Left cardiac atrium (tissue), 4 donors: ENCODE measurements at regions not wholly inside any gene's neighbourhood (a gene's known extent, or its start where the extent isn't known, plus 50 kb on each side); places are given as distances from the start of the nearest gene placed in this dataset.

Experiments
- ATAC-seq, 2 donors: fragments of 200-7000 bp; cut with Tn5 transposase; one replicate each; pipeline ENCODE4 v1.9.1; 2020; ENCODE audit warnings: mild to moderate bottlenecking in 2 of 2, moderate library complexity in 2 of 2
- DNase-seq: peaks from one replicate; pipeline ENCODE4 v3.0.0-alpha.2; 2020
- intact Hi-C, 2 donors: fragments of 100-400 bp; cut with DNase I; formaldehyde crosslinking; loops; one replicate each; pipeline versions ENCODE4 v1.14.1 to v1.15.1; 2022 to 2023
- donor health status: DM: no; HTN: yes; CAD: no.
- donor health status: DM: no; HTN: yes; CAD: no; lungs with severe emphysema.
- donor health status: DM: yes; HTN: yes; CAD: no.
- donor health status: Dilated cardiomyopathy.

DNA sequence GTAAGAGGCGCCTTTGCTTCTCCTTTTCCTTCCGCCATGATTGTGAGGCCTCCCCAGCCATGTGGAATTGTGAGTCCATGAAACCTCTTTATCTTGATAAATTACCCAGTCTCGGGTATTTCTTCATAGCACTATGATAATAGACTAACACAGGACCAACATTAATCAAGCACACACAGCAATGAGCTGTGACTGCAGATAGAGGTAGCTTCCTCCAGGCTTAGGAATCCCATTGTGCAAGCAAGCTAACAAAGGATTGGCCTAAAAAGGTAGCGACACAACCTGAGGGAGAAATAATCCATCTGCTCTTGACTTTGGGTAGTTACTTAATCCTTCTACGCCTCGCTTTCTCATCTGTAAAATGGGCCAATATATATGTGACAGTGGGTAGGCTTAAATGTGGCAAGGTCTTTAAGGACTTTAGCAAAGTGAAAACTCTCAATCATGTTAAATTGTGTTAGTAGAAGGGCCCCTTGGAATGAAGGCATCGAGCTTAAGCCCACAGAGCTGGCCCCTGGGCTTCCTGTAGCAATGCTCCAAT lies 393.6 kb downstream of the SOX9 start:
- intact Hi-C loops = no loop called here
- no peak for DNase-seq
- ATAC-seq = no peak

- intact Hi-C loops = no loop called here
- peak; percentile 69 for DNase-seq
- peak; percentile 59 to 83 for ATAC-seq
Observed at GRCh38 chr17:72514891-72515290, 394.1 kb downstream of the SOX9 start.

DNA sequence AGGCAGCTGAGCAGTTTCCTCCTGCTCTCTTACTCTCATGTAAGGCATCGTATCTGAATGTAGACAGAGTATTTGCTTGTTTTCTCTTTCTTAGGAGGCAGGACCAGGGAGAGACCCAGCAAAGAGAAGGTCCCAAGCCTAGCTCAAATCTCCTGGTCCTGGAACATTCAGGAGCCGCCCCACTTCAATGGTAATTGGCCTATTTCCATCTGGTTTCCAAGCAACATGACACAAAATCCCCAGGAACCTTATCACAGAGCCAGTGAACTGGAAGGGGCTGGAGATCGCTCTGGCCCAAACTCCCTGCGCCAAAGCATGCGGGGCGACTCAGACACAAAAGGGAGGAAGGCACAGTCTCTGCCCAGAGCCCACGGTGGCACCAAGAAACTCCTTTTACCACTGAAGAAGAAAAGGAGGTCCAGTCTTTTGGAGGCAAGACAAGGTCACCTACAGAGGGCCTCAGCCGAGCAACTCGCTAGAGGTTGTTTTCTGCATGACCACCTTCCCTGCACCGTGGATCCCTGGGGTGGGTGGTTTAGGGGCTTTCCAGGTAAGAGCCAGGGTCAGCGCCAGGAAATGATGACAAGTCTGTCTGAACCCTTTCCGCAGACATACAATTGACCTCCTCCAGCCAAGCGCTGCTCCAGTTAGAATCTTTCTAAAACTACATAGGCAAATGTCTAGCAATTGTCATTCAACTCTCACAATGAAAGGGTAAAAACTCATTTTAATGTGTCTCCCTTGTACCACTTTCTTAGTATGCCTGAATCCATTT lies 394.7 kb downstream of the SOX9 start:
- ATAC-seq (peak; percentile 61 to 65), DNase-seq (peak; percentile 28)
- intact Hi-C loops = no loop called here

DNA sequence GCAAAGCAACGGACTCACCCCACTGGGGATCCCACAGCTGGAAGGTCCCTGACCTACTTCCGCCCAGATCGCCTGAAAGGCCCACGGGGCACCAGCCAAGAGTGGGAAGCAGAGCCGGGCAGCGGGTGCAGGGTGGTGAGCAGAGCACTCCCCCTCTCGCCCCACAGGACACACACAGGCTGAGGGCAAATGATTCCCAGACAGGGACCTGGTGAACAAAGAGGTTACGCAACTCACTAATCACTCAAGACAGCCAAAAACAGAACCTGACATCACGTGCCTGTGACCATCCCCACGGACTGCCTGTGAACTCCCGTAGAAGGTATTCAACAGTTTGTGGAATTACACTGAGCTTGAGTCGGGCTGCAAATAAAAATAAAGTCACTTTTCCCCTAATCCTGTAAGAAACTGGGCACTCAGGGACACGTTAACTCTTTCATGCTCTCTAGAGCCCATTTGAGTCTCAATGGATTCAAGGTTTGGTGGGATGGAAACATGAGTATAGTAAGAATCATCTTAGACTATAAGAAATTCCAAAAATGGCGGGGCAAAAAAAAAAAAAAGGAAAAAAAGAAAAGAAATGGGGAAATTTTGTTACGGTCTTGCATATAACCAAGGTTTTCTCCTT lies 396.1 kb downstream of the SOX9 start:
- intact Hi-C loops = no loop called here
- ATAC-seq (peak; percentile 40 to 45), DNase-seq (peak; percentile 26)

DNA sequence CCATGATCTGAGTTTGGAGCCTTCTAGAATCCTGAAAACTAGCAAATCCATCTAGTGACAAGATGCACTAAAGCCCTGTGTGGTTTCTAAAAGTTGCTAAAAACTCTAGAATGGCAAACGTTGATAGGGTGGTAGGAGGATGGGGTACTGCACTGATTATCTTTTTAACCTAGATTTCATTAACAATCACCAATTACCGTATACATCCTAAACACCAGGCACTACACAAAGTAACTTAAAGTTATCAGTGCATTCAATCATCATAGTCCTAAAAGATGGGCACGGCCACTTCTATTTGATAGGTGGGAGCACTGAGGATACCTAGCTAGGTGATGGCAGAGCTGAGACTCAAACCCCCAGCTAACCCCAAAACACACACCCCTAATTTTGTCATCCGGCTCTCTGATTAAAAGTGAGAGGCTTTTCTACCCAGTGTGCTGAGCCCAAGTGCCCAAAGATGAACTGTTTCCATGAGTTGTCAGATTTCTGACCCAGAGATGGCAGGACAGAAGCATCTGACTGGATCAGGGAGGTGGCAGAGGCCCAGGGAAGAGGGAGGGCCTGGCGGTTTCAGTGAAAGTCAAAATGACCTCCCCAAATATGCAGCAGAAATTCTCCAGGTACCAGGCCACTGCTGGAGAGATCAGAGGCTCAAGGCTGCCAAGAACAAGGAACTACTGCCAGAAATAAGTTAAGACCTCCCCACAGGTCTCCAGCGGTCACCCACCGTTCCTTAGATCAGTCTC lies 396.8 kb downstream of the SOX9 start:
- no peak for DNase-seq
- intact Hi-C loops = no loop called here
- no peak for ATAC-seq

GRCh38 chr17:72518159-72518732 lies 397.4 kb downstream of the SOX9 start:
- ATAC-seq = no peak
- intact Hi-C loops = no loop called here
- DNase-seq = no peak

GRCh38 chr17:72518753-72519597 lies 398.2 kb downstream of the SOX9 start:
- intact Hi-C loops = no loop called here

GRCh38 chr17:72519598-72519936 lies 398.7 kb downstream of the SOX9 start:
- ATAC-seq = no peak
- intact Hi-C loops = no loop called here

More at GRCh38 chr17:72518753-72519597, 398.2 kb downstream of the SOX9 start:
- no peak for DNase-seq
- ATAC-seq = no peak

GRCh38 chr17:72520665-72521303 lies 400.0 kb downstream of the SOX9 start:
- ATAC-seq = no peak
- DNase-seq = no peak
- intact Hi-C loops = no loop called here

More at GRCh38 chr17:72519598-72519936, 398.7 kb downstream of the SOX9 start:
- DNase-seq = no peak

GRCh38 chr17:72523491-72523890 lies 402.7 kb downstream of the SOX9 start:
- ATAC-seq = no peak
- DNase-seq = no peak
- intact Hi-C loops = no loop called here

DNA sequence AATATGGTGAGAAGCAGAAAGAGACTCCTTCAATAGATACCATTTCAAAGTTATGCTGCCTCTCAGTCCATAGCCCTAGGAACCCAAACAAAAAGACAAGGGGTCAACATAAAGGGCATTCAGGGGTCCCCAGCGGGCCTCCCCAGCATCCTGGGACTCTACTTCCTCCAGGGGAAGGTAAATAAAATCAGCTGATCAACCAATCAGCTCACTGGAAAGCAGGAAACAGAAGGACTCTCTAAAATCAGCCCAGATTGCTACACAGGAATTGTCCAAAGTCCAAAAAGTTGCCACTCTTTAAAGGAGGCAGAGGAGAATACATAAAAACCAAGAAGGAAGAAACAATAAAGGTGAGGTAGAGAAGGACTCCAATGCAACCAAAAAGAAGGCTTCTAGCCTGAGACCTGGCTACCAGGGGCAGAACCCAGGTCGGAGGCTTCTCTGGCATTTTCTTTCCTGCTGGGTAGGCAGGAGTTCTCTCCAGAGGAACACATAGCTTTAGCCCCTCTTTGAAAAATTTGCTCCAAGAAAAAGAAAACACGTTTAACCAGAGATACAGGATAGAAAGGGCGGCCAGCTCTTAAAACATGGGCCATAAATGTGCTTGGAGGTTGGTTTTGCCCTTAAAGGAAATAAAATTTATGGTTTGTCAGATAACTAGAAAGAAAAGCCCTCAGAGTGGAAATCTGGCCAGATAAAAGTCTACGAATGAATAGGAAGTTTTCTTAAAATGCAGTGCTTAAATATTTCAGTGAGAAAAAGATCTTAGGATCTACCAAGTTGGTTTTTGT lies 404.6 kb downstream of the SOX9 start:
- DNase-seq (no peak), ATAC-seq (no peak)
- intact Hi-C loops = no loop called here

GRCh38 chr17:72526769-72527168 lies 405.9 kb downstream of the SOX9 start:
- intact Hi-C loops = no loop called here

DNA sequence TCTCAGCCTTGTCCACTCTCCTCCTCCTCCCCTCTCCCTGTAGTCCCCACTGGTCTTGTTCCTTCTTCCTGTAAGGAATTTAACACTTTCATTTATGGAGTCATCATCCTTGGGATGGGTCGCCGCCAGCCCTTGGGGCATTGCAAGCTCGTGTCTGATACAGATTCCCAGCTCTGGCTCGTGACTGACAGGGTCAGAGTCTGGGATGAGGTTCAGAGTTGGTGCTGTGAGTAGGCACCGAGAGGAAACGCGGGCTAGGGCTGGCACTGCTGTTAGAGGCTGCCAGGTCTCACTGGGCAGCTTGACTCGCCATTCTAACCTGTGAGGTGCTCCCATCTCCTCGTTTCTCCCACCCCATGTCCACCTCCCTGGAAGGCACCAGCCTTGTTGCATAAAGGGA lies 407.0 kb downstream of the SOX9 start:
- intact Hi-C loops = no loop called here

More at GRCh38 chr17:72526769-72527168, 405.9 kb downstream of the SOX9 start:
- ATAC-seq = no peak
- no peak for DNase-seq

DNA sequence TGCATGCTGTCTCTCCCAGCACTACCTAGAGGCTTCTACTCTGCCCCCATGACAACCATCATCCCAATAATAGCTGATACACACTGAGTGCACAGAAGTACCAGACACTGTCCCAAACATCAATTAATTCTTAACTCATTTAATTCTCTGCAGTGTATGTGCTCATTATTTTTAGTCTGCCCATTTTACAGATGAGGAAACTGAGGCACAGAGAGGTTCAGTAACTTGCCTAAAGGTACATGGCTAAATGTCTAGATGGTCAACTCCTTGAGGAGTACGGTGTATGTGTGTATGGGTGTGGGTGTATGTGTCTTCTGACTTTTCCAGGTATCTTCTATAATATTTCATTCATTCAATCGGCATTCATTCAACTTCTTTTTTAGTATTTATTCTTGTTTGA lies 407.9 kb downstream of the SOX9 start:
- ATAC-seq = no peak
- DNase-seq = no peak
- intact Hi-C loops = no loop called here

More for the DNA sequence above, 407.0 kb downstream of the SOX9 start:
- DNase-seq (no peak), ATAC-seq (no peak)

DNA sequence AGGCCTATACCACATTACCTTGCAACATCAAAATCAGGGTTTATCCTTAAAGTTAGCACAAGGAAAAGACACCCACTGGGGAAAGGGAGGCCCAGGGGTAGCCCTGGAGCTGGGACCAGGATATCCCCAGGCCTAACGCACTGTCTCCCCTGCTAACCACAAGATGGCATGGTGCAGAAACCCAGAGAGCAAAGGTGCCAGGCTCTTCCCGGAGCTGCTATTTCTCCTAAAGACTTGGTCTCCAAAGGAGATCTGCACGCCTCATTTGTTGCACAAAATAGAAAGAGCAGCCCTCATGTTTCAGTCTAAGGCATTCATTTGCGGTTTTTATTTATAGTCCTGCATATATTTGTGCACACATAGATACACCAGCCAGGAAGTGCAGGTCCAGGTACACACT lies 408.6 kb downstream of the SOX9 start:
- DNase-seq (no peak), ATAC-seq (no peak)
- intact Hi-C loops = no loop called here

GRCh38 chr17:72530454-72530853 lies 409.6 kb downstream of the SOX9 start:
- ATAC-seq (no peak), DNase-seq (no peak)
- intact Hi-C loops = loop anchor here in 1 of 2 donors (10.0 kb wide), 2 partner anchors 406 to 1766 kb away; partner anchors contain the start of gene SOX9

DNA sequence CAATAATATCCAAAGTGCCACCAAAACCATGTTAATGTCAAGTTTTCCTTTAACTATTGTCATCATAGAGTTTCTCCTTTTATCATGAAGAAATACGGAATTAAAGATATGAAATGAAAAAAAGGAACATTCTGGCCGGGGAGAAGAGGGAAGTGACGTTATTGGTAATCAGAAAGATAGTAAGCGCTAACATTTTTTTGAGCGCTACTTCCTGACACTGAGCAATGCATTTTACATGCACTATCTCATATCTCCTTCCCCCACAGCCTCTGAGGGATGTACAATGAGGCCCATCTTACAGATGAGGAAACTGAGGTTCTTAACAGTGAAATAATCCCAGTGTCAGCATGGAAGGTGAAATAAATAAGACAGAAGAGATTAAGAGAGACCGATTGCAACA lies 410.9 kb downstream of the SOX9 start:
- DNase-seq (no peak), ATAC-seq (no peak)
- intact Hi-C loops = loop anchor here in 1 of 2 donors (10.0 kb wide), 2 partner anchors 407 to 1767 kb away; partner anchors contain the start of gene SOX9
